ENCODE measurements at regions not wholly inside any gene's neighbourhood (a gene's known extent, or its start where the extent isn't known, plus 50 kb on each side); places are given as distances from the start of the nearest gene placed in this dataset.

DNA sequence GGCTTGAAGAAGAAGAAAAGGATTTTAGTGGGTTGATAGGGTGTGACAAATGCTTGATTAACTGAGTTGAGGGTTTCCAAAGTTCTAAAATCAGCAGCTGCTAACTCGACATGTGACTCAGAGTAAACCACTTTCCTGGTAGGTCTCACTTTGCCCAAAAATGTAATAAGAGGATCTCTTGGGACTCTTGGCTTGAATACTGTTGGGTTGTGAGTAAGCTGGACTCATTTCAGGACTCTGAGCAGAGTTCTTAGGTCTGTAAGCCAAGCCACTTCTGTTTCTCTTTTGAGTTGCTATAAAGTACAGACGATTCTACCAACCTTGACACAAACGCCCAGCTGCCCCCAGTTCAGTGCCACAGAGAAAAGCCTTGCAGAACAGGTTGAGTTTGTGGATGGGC is 241.1 kb downstream of the ZNF621 start:
- TF ChIP-seq EP300 (IDR thresholded peaks at IDR 0.05), result no peak
- peak in 1 of 3 donors; percentile 6 for TF ChIP-seq POLR2AphosphoS5 (IDR thresholded peaks at IDR 0.05)
- H3K36me3 ChIP-seq, result no peaks in the 10 kb centered on the region
- H3K4me3 ChIP-seq, result no peak overlapping the region
- H3K27me3 ChIP-seq, result no peaks in the 10 kb centered on the region
- no peak overlapping the region for H3K27ac ChIP-seq
- H3K9me3 ChIP-seq, result peaks cover 0 to 10% (median 0%) of the 10 kb centered on the region in 4 donors
- intact Hi-C loops (cut with DNase I; ENCODE audit: low total_unique reads), result no loop called here
- 45 to 78% (median 69%) methylated on average over 3 of the region's 3 CpGs for WGBS, 5 donors
- H3K4me1 ChIP-seq, result peaks cover 0 to 11% (median 0%) of the 10 kb centered on the region in 4 donors
- no peak for DNase-seq

DNA sequence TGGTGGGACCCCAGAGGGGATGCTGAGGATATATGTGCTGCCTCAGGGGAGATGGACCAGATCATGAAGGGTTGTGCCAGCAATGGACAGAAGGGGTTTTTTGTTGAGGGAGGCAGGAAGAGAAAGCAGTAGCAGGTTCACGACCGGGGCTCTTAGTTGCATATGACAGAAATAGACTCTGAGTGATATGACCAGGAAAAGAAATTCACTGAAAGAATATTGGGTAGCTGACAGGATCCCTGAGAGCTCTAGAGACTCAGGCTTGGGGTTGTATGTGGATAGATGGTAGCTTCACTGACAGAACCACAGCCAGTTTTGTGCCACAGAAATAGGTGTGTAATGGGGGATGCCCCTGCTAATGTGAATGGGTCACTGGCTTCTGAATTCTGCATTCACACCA is 241.6 kb downstream of the ZNF621 start:
- intact Hi-C loops (cut with DNase I; ENCODE audit: low total_unique reads), result no loop called here
- TF ChIP-seq EP300 (IDR thresholded peaks at IDR 0.05) (no peak), CTCF (IDR thresholded peaks at IDR 0.05) (no peak)
- H3K36me3 ChIP-seq, result no peaks in the 10 kb centered on the region
- H3K27ac ChIP-seq, result no peak overlapping the region
- H3K9me3 ChIP-seq, result peaks cover 0 to 10% (median 0%) of the 10 kb centered on the region in 4 donors
- no peak overlapping the region for H3K4me3 ChIP-seq
- peaks cover 0 to 11% (median 0%) of the 10 kb centered on the region in 4 donors for H3K4me1 ChIP-seq
- no peak for DNase-seq
- H3K27me3 ChIP-seq, result no peaks in the 10 kb centered on the region
- WGBS, 5 donors, result 82 to 94% (median 92%) methylated on average over 2 of the region's 2 CpGs

- H3K36me3 ChIP-seq, result no peaks in the 10 kb centered on the region
- intact Hi-C loops (cut with DNase I; ENCODE audit: low total_unique reads), result no loop called here
- TF ChIP-seq CTCF (IDR thresholded peaks at IDR 0.05) (no peak), POLR2A (IDR thresholded peaks at IDR 0.05) (no peak), EP300 (IDR thresholded peaks at IDR 0.05) (no peak), POLR2AphosphoS5 (IDR thresholded peaks at IDR 0.05) (no peak)
Observed at GRCh38 chr3:40768046-40768445, 243.3 kb downstream of the ZNF621 start.

DNA sequence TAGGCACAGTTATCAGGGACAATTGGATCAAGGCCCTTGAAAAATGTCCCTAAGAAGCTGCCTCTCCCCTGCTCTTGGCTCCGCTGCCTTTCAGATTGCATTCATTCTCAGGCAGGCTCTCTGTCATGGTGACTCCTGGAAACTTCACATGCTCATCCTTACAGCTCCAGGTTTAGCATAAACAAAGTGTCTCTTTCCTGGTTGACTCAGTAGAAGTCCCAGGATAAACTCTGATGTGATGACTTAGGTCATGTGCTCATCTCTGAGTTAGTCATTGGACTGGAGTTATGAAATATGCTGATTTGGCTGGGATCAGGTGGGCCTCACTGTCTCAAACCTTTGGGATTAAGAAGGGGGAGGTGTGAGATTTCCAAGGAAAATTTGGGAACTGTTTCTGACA is 243.8 kb downstream of the ZNF621 start:
- intact Hi-C loops (cut with DNase I; ENCODE audit: low total_unique reads), result no loop called here

More at GRCh38 chr3:40768046-40768445, 243.3 kb downstream of the ZNF621 start:
- DNase-seq, result no peak
- no peaks in the 10 kb centered on the region for H3K27me3 ChIP-seq
- WGBS, 5 donors, result 93 to 97% (median 95%) methylated on average over 4 of the region's 4 CpGs
- H3K4me3 ChIP-seq, result no peak overlapping the region
- H3K4me1 ChIP-seq, result peaks cover 0 to 11% (median 0%) of the 10 kb centered on the region in 4 donors
- H3K27ac ChIP-seq, result no peak overlapping the region
- no peaks in the 10 kb centered on the region for H3K9me3 ChIP-seq

More for the DNA sequence above, 243.8 kb downstream of the ZNF621 start:
- Histone ChIP-seq H3K4me3 (no peak overlapping the region), H3K27me3 (no peaks in the 10 kb centered on the region), H3K9me3 (no peaks in the 10 kb centered on the region), H3K27ac (no peak overlapping the region), H3K4me1 (peaks cover 0 to 11% (median 0%) of the 10 kb centered on the region in 4 donors), H3K36me3 (no peaks in the 10 kb centered on the region)
- DNase-seq, result no peak
- 98 to 100% (median 100%) methylated on average over 1 of the region's 1 CpG for WGBS, 5 donors
- TF ChIP-seq POLR2A (IDR thresholded peaks at IDR 0.05) (no peak), CTCF (IDR thresholded peaks at IDR 0.05) (no peak), POLR2AphosphoS5 (IDR thresholded peaks at IDR 0.05) (peak in 1 of 3 donors; percentile 42), EP300 (IDR thresholded peaks at IDR 0.05) (no peak)
